ENCODE measurements at regions not wholly inside any gene's neighbourhood (a gene's known extent, or its start where the extent isn't known, plus 50 kb on each side); places are given as distances from the start of the nearest gene placed in this dataset.

- no peak for DNase-seq
Observed at GRCh38 chr4:183563874-183564273, 59.0 kb downstream of the ING2 start.

- DNase-seq = peak; percentile 12
Observed at GRCh38 chr4:183571350-183571941, 66.6 kb downstream of the ING2 start.

DNA sequence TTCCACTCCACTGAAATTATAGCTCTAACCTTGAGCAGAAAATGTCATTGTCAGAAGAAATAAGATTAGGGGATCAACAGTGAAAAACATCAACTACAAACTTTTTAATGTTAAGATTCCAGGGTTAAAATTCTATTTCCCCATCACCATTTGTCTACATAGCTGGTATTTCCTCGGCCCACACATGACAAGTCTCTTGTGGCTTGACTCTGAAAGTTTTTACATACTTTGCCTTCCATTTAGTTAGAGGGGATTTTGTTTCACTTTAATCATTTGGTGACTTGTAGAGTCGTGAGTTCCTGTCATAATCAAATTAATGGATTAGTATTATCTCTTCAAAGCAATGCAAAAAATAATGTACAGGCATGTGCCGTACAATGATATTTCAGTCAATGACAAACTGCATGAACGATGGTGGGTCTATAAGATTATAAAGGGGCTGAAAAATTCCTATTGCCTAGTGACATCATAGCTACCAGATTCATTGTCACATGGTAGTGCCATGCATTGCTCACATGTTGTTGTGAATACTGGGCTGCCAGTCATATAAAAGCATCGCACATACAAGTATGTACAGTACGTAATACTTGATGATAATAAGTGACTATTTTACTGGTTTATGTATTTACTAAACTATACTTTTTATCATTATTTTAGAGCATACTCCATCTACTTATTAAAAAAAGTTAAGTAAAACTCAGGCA is 72.0 kb downstream of the ING2 start:
- DNase-seq = no peak

- DNase-seq = no peak
Observed at GRCh38 chr4:183580370-183580769, 75.5 kb downstream of the ING2 start.

- no peak for DNase-seq
Observed at GRCh38 chr4:183580849-183581248, 76.0 kb downstream of the ING2 start.

DNA sequence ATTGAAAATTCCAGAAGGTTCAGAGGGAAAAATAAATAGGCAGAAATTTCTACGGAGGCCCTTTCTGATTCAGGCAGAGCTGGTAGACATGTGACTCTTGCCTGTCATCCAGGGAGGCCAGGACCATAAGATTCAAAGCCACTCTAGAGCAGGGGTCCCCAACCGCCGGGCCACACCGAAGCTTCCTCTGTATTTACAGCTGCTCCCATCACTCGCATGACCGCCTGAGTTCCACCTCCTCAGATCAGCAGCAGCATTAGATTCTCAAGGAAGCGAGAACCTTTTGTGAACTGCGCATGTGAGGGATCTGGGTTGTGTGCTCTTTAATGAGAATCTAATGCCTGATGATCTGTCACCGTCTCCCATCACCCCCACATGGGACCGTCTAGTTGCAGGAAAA is 72.2 kb downstream of the RWDD4 start:
- no peak for DNase-seq

GRCh38 chr4:183588169-183588675 is 70.8 kb downstream of the RWDD4 start:
- DNase-seq = peak; percentile 15

- DNase-seq = no peak
Observed at GRCh38 chr4:183588691-183589090, 70.3 kb downstream of the RWDD4 start.

DNA sequence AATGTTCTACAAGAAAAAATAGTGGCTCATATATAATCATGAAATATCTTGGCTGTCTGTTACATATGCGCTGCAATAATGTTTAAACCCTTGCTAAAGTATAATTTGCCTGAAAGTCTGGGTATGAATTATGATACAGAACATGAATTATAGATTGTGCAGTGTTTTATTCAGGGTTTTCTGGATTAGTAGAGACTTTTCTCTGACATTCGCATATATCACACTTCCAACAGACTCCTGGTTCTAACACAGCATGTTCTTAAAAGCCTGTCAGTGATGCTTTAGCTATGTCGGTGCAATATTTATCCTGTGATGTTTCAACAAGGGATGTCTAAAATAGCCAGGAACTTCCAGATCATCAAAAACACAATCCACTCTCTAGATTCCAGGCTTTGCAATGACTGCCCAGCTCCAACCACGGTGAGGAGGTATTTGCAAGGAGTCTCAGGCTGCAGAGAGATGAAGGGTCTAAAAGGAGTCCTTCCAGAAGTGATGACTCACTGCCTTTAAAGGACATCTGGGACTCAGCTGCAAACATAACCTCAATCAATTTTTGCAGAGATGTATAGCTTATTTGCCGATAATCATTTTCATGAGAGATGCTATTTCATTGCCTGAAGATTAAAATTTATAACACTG is 69.4 kb downstream of the RWDD4 start:
- DNase-seq = no peak

Measured in NCI-H1436 treated with DMSO at 0.1 percent for 48 hours (cell line).